Left ventricle myocardium inferior (tissue), 1 donor: ENCODE measurements at regions not wholly inside any gene's neighbourhood (a gene's known extent, or its start where the extent isn't known, plus 50 kb on each side); places are given as distances from the start of the nearest gene placed in this dataset.

Source experiments
- DNase-seq: peaks from one replicate; pipeline ENCODE4 v3.0.0-alpha.2; 2020
- H3K27ac ChIP-seq: fragments of 200-600 bp; replicated peaks from 2 replicates; pipeline ENCODE4 v1.8.0; 2021
- H3K27me3 ChIP-seq: fragments of 200-600 bp; 2 replicates; pipeline ENCODE4 v1.8.0; 2021; ENCODE audit warnings: low read depth
- H3K36me3 ChIP-seq: fragments of 200-600 bp; 2 replicates; pipeline ENCODE4 v1.8.0; 2021
- H3K4me1 ChIP-seq: fragments of 200-600 bp; 2 replicates; pipeline ENCODE4 v1.8.0; 2021
- H3K4me3 ChIP-seq: fragments of 200-600 bp; 2 replicates; pipeline ENCODE4 v1.8.0; 2021; ENCODE audit warnings: mild to moderate bottlenecking, moderate library complexity
- H3K9me3 ChIP-seq: fragments of 200-600 bp; replicated peaks from 2 replicates; pipeline ENCODE4 v1.8.0; 2021
- intact Hi-C: fragments of 100-400 bp; cut with micrococcal nuclease; formaldehyde crosslinking; loops from one replicate; pipeline ENCODE4 v1.11.0; 2022
- TF ChIP-seq, protein P1 (sequence below): fragments of 200-600 bp; IDR thresholded peaks from 2 replicates; pipeline ENCODE4 v1.8.0; 2021; ENCODE audit warnings: antibody characterized with exemption, mild to moderate bottlenecking, borderline replicate concordance
- donor health status: DM: no; HTN: yes; CAD: no; lungs with severe emphysema.

DNA sequence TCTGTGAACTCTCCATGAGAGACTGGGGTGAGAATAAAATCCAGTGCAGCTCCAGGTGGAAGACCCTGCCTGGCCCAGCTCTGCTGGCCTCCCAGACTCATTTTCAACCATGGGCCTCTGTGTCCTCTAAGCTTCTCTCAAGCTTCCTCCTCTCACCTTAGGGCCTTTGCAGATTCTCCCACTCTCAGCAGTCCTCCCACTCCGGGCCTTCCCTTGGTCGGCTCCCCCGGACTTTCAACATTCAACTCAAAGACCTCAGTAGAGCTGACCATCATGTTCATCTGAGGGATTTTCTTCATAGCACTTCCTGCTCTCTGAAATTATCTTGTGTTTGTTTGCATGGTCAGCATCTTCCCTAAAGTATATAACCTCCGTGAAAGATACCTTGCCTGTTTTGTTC is 370.5 kb upstream of the ZNF507 start:
- no peak overlapping the region for H3K4me3 ChIP-seq
- TF ChIP-seq, protein P1, sequence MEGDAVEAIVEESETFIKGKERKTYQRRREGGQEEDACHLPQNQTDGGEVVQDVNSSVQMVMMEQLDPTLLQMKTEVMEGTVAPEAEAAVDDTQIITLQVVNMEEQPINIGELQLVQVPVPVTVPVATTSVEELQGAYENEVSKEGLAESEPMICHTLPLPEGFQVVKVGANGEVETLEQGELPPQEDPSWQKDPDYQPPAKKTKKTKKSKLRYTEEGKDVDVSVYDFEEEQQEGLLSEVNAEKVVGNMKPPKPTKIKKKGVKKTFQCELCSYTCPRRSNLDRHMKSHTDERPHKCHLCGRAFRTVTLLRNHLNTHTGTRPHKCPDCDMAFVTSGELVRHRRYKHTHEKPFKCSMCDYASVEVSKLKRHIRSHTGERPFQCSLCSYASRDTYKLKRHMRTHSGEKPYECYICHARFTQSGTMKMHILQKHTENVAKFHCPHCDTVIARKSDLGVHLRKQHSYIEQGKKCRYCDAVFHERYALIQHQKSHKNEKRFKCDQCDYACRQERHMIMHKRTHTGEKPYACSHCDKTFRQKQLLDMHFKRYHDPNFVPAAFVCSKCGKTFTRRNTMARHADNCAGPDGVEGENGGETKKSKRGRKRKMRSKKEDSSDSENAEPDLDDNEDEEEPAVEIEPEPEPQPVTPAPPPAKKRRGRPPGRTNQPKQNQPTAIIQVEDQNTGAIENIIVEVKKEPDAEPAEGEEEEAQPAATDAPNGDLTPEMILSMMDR = no peak
- H3K4me1 ChIP-seq = no peaks in the 10 kb centered on the region
- H3K27me3 ChIP-seq = peaks cover 12% of the 10 kb centered on the region
- no peaks in the 10 kb centered on the region for H3K9me3 ChIP-seq
- H3K36me3 ChIP-seq = no peaks in the 10 kb centered on the region
- no peak for DNase-seq
- intact Hi-C loops = no loop called here
- H3K27ac ChIP-seq = no peak overlapping the region

DNA sequence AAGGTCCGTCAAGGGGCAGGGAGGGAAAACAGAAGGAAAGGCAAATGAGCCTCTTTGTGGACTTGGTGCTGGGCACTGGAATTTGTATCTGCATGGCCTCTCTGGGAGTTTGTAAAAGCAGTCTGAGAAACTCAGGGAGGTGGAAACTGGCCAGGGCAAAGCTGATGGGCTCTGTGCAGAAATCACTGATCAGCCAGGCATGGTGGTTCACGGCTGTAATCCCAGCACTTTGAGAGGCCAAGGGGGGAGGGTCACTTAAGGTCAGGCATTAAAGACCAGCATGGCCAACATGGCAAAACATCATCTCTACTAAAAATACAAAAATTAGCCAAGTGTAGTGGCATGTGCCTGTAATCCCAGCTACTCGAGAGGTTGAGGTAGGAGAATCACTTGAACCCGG is 369.9 kb upstream of the ZNF507 start:
- H3K9me3 ChIP-seq = no peaks in the 10 kb centered on the region
- no peaks in the 10 kb centered on the region for H3K36me3 ChIP-seq
- intact Hi-C loops = no loop called here
- no peak for DNase-seq
- no peaks in the 10 kb centered on the region for H3K4me1 ChIP-seq
- no peak overlapping the region for H3K4me3 ChIP-seq
- TF ChIP-seq, protein P1 = no peak
- H3K27ac ChIP-seq = no peak overlapping the region
- peaks cover 12% of the 10 kb centered on the region for H3K27me3 ChIP-seq

GRCh38 chr19:31976775-31977536 is 368.5 kb upstream of the ZNF507 start:
- H3K27ac ChIP-seq = no peak overlapping the region
- H3K27me3 ChIP-seq = peaks cover 12% of the 10 kb centered on the region
- H3K36me3 ChIP-seq = no peaks in the 10 kb centered on the region
- intact Hi-C loops = no loop called here
- TF ChIP-seq, protein P1 = no peak
- no peaks in the 10 kb centered on the region for H3K9me3 ChIP-seq
- H3K4me1 ChIP-seq = no peaks in the 10 kb centered on the region
- no peak overlapping the region for H3K4me3 ChIP-seq
- no peak for DNase-seq

DNA sequence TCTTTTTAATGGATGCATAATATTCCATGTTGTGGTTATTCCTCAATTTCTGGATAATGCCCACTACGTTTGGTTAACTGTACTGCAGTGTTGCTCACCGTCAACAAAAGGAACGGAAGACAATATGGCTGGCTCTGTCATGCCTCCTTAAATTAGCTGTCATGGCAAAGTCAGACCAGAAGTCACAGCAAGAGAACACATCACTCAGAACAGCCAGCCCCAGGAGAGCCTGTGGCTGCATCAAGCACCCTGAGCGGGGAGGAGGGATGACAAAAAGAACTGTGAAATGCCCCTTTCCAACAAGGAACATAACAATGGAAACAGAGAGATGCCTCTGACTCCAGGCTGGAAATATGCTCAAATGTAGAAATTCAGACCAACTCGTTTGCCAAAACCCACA is 366.0 kb upstream of the ZNF507 start:
- Histone ChIP-seq H3K4me3 (no peak overlapping the region), H3K27ac (no peak overlapping the region), H3K4me1 (no peaks in the 10 kb centered on the region), H3K27me3 (peaks cover 8% of the 10 kb centered on the region), H3K36me3 (no peaks in the 10 kb centered on the region), H3K9me3 (no peaks in the 10 kb centered on the region)
- intact Hi-C loops = no loop called here
- TF ChIP-seq, protein P1 = no peak
- no peak for DNase-seq

DNA sequence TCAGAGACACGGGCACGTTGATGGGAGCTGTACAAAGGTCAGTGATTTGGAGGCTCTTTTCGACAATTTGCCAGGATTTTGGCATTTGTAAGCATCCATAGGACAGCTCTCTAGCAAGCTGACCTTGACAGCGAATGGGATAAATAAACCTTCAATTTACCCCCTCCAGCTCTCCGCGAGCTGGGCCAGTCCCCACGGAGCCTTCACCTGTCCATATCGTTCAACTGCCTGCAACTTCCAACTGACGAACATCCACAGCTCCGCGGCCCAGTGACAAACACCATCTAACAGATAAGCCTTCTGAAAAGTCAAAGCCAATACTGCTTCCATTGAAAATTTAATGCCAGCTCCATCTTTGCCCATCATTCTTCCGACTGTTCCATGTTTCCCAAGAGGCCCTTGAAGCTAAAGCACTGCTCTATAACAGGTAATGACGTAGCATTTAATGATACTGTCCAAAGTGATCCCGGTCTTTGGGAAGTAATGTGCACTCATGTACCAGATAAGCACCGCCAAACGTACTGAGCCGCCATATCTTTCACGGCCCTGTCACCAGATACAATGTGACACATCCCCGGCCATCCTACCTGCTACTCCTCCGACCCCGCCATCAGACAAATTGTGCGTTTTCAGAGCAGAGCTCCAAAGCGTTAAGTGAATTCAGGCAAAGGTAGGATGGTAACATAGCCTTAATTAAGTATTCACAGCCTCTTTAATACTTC is 365.3 kb upstream of the ZNF507 start:
- Histone ChIP-seq H3K4me1 (no peaks in the 10 kb centered on the region), H3K36me3 (no peaks in the 10 kb centered on the region), H3K27me3 (peaks cover under 1% of the 10 kb centered on the region), H3K27ac (no peak overlapping the region), H3K9me3 (no peaks in the 10 kb centered on the region), H3K4me3 (no peak overlapping the region)
- DNase-seq = no peak
- TF ChIP-seq, protein P1 = no peak
- intact Hi-C loops = no loop called here
